ENCODE measurements at regions not wholly inside any gene's neighbourhood (a gene's known extent, or its start where the extent isn't known, plus 50 kb on each side); places are given as distances from the start of the nearest gene placed in this dataset.

DNA sequence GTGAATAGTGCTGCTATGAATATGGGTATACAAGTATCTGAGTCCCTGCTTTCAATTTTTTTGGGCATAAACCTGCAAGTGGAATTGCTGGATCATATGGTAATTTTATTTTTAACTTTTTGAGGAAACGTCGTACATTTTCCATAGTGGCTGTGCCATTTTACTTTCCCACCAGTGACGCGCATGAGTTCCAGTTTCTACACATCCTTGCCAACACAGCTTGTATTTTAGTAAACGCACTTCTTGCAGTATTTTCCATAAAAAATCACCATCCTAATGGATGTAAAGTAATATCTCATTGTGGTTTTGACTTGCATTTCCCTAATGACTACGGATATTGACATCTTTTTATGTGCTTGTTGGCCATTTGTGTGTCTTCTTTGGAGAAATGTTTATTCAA is 105.0 kb downstream of the NFKBIZ start:
- no peaks in the 10 kb centered on the region for H3K9me2 ChIP-seq (ENCODE audit: insufficient read depth)
- DNase-seq (ENCODE audit: low read depth, low spot score) = no peak
- H3K9ac ChIP-seq (ENCODE audit: low read length) = no peak overlapping the region
- POLR2A ChIA-PET = no interaction called here
- RAD21 ChIA-PET (ENCODE audit: low non-redundant PET in 1 of 2, low total read pairs in 2 of 2, uncharacterized antibody in 2 of 2, unreplicated experiment in 2 of 2) = no interaction called here
- H2AFZ ChIP-seq (ENCODE audit: low read depth, low read length, poor library complexity, severe bottlenecking) = no peak overlapping the region
- no peak for TF ChIP-seq EZH2phosphoT487 (IDR thresholded peaks at IDR 0.05; ENCODE audit: borderline replicate concordance)
- no peak for TF ChIP-seq FOSL1 (IDR thresholded peaks at IDR 0.05; ENCODE audit: low read depth)
- no peak for TF ChIP-seq ZNF274 (IDR thresholded peaks at IDR 0.05; ENCODE audit: low read depth, low read length)
- TF ChIP-seq EGR1 (IDR thresholded peaks at IDR 0.05; ENCODE audit: low read depth) = no peak
- no peak for TF ChIP-seq SP1 (IDR thresholded peaks at IDR 0.05; ENCODE audit: low read depth)
- TF ChIP-seq YY1 (IDR thresholded peaks at IDR 0.05; ENCODE audit: extremely low read depth, insufficient replicate concordance, low read depth, low read length) = no peak
- TF ChIP-seq EZH2 (IDR thresholded peaks at IDR 0.05) = no peak
- no peak for TF ChIP-seq TCF7L2 (IDR thresholded peaks at IDR 0.05; ENCODE audit: borderline replicate concordance, extremely low read depth, insufficient read depth, insufficient read length)
- no peak for TF ChIP-seq POLR2A (IDR thresholded peaks at IDR 0.05; ENCODE audit: borderline replicate concordance, extremely low read depth, insufficient read depth, insufficient read length)
- TF ChIP-seq SIN3A (IDR thresholded peaks at IDR 0.05; ENCODE audit: low read depth) = no peak
- TF ChIP-seq ELF1 (IDR thresholded peaks at IDR 0.05; ENCODE audit: borderline replicate concordance, low read depth) = no peak
- no peak for TF ChIP-seq JUND (IDR thresholded peaks at IDR 0.05)
- TF ChIP-seq CEBPB (IDR thresholded peaks at IDR 0.05; ENCODE audit: low read depth) = no peak
- CTCF ChIA-PET = no interaction called here
- no peaks in the 10 kb centered on the region for H3K27me3 ChIP-seq (ENCODE audit: insufficient read depth, low read length)
- H3K27ac ChIP-seq (ENCODE audit: low read depth, low read length) = no peak overlapping the region
- intact Hi-C loops (cut with micrococcal nuclease) = no loop called here
- no peak overlapping the region for H3K4me2 ChIP-seq (ENCODE audit: low read length)
- H3K9me3 ChIP-seq (ENCODE audit: control insufficient read depth in 1 of 2, insufficient read depth in 1 of 2, low read depth in 1 of 2, low read length in 2 of 2) = no peaks in the 10 kb centered on the region
- no peaks in the 10 kb centered on the region for H4K20me1 ChIP-seq (ENCODE audit: insufficient read depth)
- H3K4me3 ChIP-seq (replicated peaks in 1 of 2; ENCODE audit: low read depth in 1 of 2, low read length in 2 of 2) = no peak overlapping the region
- no peaks in the 10 kb centered on the region for H3K4me1 ChIP-seq (ENCODE audit: control insufficient read depth in 1 of 2, insufficient read depth in 2 of 2, low read length in 2 of 2)
- H3K79me2 ChIP-seq (ENCODE audit: insufficient read depth, low read length) = no peaks in the 10 kb centered on the region
- no peak for ATAC-seq
- no peaks in the 10 kb centered on the region for H3K36me3 ChIP-seq (ENCODE audit: control insufficient read depth in 1 of 2, insufficient read depth in 2 of 2, low read length in 2 of 2)
- no TSS peak for BruUV-seq (replicated peaks)

GRCh38 chr3:101954936-101955335 is 105.6 kb downstream of the NFKBIZ start:
- ChIA-PET RAD21 (ENCODE audit: low non-redundant PET in 1 of 2, low total read pairs in 2 of 2, uncharacterized antibody in 2 of 2, unreplicated experiment in 2 of 2) (no interaction called here), POLR2A (no interaction called here), CTCF (no interaction called here)
- ATAC-seq (no peak), DNase-seq (ENCODE audit: low read depth, low spot score) (no peak)
- no TSS peak for BruUV-seq (replicated peaks)
- no peaks in the 10 kb centered on the region for H4K20me1 ChIP-seq (ENCODE audit: insufficient read depth)
- no peaks in the 10 kb centered on the region for H3K36me3 ChIP-seq (ENCODE audit: control insufficient read depth in 1 of 2, insufficient read depth in 2 of 2, low read length in 2 of 2)
- H3K4me2 ChIP-seq (ENCODE audit: low read length) = no peak overlapping the region
- H3K27me3 ChIP-seq (ENCODE audit: insufficient read depth, low read length) = no peaks in the 10 kb centered on the region
- no peak overlapping the region for H3K27ac ChIP-seq (ENCODE audit: low read depth, low read length)
- intact Hi-C loops (cut with micrococcal nuclease) = no loop called here
- no peaks in the 10 kb centered on the region for H3K9me2 ChIP-seq (ENCODE audit: insufficient read depth)
- H3K4me3 ChIP-seq (replicated peaks in 1 of 2; ENCODE audit: low read depth in 1 of 2, low read length in 2 of 2) = no peak overlapping the region
- H3K79me2 ChIP-seq (ENCODE audit: insufficient read depth, low read length) = no peaks in the 10 kb centered on the region
- H3K9me3 ChIP-seq (ENCODE audit: control insufficient read depth in 1 of 2, insufficient read depth in 1 of 2, low read depth in 1 of 2, low read length in 2 of 2) = no peaks in the 10 kb centered on the region
- H2AFZ ChIP-seq (ENCODE audit: low read depth, low read length, poor library complexity, severe bottlenecking) = no peak overlapping the region
- no peaks in the 10 kb centered on the region for H3K4me1 ChIP-seq (ENCODE audit: control insufficient read depth in 1 of 2, insufficient read depth in 2 of 2, low read length in 2 of 2)
- no peak overlapping the region for H3K9ac ChIP-seq (ENCODE audit: low read length)
- TF ChIP-seq, protein P1, sequence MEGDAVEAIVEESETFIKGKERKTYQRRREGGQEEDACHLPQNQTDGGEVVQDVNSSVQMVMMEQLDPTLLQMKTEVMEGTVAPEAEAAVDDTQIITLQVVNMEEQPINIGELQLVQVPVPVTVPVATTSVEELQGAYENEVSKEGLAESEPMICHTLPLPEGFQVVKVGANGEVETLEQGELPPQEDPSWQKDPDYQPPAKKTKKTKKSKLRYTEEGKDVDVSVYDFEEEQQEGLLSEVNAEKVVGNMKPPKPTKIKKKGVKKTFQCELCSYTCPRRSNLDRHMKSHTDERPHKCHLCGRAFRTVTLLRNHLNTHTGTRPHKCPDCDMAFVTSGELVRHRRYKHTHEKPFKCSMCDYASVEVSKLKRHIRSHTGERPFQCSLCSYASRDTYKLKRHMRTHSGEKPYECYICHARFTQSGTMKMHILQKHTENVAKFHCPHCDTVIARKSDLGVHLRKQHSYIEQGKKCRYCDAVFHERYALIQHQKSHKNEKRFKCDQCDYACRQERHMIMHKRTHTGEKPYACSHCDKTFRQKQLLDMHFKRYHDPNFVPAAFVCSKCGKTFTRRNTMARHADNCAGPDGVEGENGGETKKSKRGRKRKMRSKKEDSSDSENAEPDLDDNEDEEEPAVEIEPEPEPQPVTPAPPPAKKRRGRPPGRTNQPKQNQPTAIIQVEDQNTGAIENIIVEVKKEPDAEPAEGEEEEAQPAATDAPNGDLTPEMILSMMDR (IDR thresholded peaks at IDR 0.05 in 2 of 3, conservative IDR thresholded peaks at IDR 0.05 in 1 of 3; ENCODE audit: borderline replicate concordance in 1 of 3, insufficient read depth in 1 of 3, low read depth in 2 of 3, low read length in 2 of 3) = no peak
- TF ChIP-seq JUND (IDR thresholded peaks at IDR 0.05) (no peak), REST (IDR thresholded peaks at IDR 0.05; ENCODE audit: low read depth) (no peak), POLR2AphosphoS5 (IDR thresholded peaks at IDR 0.05; ENCODE audit: low read depth, low read length) (no peak), SRF (IDR thresholded peaks at IDR 0.05; ENCODE audit: low read depth) (no peak), RAD21 (IDR thresholded peaks at IDR 0.05; ENCODE audit: low read depth) (no peak), ATF3 (IDR thresholded peaks at IDR 0.05) (no peak), CEBPB (IDR thresholded peaks at IDR 0.05; ENCODE audit: low read depth) (no peak)

Data from HCT116 (cell line).